MM.1S (cell line): ENCODE measurements at regions not wholly inside any gene's neighbourhood (a gene's known extent, or its start where the extent isn't known, plus 50 kb on each side); places are given as distances from the start of the nearest gene placed in this dataset.

ENCODE experiments used
- CTCF ChIP-seq: fragments of 300-600 bp; sonication (generic); IDR thresholded peaks from 2 replicates; pipeline ENCODE4 v1.5.1; 2016; ENCODE audit warnings: antibody characterized with exemption, low read length, mixed read lengths
- EZH2 ChIP-seq: fragments of 300-600 bp; sonication (generic); optimal IDR thresholded peaks from 2 replicates; pipeline ENCODE3; 2017; ENCODE audit warnings: low read depth, mild to moderate bottlenecking, antibody characterized with exemption, low read length, mixed read lengths
- EZH2phosphoT487 ChIP-seq: fragments of 300-600 bp; sonication (generic); IDR thresholded peaks from 2 replicates; pipeline ENCODE4 v1.6.1; 2018; ENCODE audit warnings: antibody characterized with exemption, low read length

- TF ChIP-seq CTCF (no peak), EZH2phosphoT487 (no peak), EZH2 (no peak)
Measured at GRCh38 chr2:12441750-12442475, 274.8 kb upstream of the TRIB2 start.
